PC-9 (cell line): ENCODE measurements at regions not wholly inside any gene's neighbourhood (a gene's known extent, or its start where the extent isn't known, plus 50 kb on each side); places are given as distances from the start of the nearest gene placed in this dataset.

Source experiments
- BruUV-seq: library from RNA; stranded (reverse); fragments of 400-500 nt; replicated peaks from 2 replicates; lab custom pipeline; 2021; lab: Mats Ljungman, UMichigan
- CTCF ChIA-PET: fragments of 300-600 bp; sonication (Branson Sonifier 250); formaldehyde crosslinking; loops from one replicate; lab custom pipeline; 2022; ENCODE audit warnings: antibody characterized with exemption; lab: Charles Lee
- POLR2A ChIA-PET: fragments of 300-600 bp; sonication (Branson Sonifier 250); formaldehyde crosslinking; loops from one replicate; lab custom pipeline; 2022; ENCODE audit warnings: antibody characterized with exemption; ENCODE audit not compliant: unreplicated experiment; lab: Charles Lee
- DNase-seq, 2 experiments: peaks; one replicate each; pipeline versions ENCODE4 v3.0.0 to v3.0.0-alpha.2; 2015 to 2022; ENCODE audit warnings: mixed read lengths in 1 of 2
- H2AFZ ChIP-seq: fragments of 200-600 bp; sonication (generic); 2 replicates; pipeline ENCODE4 v1.8.1; 2017; ENCODE audit warnings: antibody characterized with exemption
- H3F3A ChIP-seq: fragments of 200-600 bp; sonication (generic); 2 replicates; pipeline ENCODE4 v1.8.1; 2017; ENCODE audit warnings: antibody characterized with exemption, mild to moderate bottlenecking, low read depth; ENCODE audit not compliant: insufficient read depth
- H3K27ac ChIP-seq: fragments of 200-600 bp; sonication (generic); 2 replicates; pipeline ENCODE4 v1.6.1; 2016; ENCODE audit warnings: mixed run types
- H3K27me3 ChIP-seq: fragments of 200-600 bp; sonication (generic); 2 replicates; pipeline ENCODE4 v1.6.1; 2016; ENCODE audit warnings: low read depth, mixed run types; ENCODE audit not compliant: insufficient read depth
- H3K36me3 ChIP-seq: fragments of 200-600 bp; sonication (generic); 2 replicates; pipeline ENCODE4 v1.6.1; 2016; ENCODE audit warnings: low read depth, mixed run types
- H3K4me1 ChIP-seq: fragments of 200-600 bp; sonication (generic); replicated peaks from 2 replicates; pipeline ENCODE4 v1.6.1; 2016; ENCODE audit warnings: mixed run types; ENCODE audit not compliant: insufficient read depth
- H3K4me2 ChIP-seq: fragments of 200-600 bp; sonication (generic); 2 replicates; pipeline ENCODE4 v1.6.1; 2017; ENCODE audit warnings: mixed run types
- H3K4me3 ChIP-seq: fragments of 200-600 bp; sonication (generic); 2 replicates; pipeline ENCODE4 v1.6.1; 2016; ENCODE audit warnings: mixed run types
- H3K79me2 ChIP-seq: fragments of 200-600 bp; sonication (generic); 2 replicates; pipeline ENCODE4 v1.6.1; 2017; ENCODE audit warnings: low read depth, mixed run types
- H3K9me2 ChIP-seq: fragments of 200-600 bp; sonication (generic); 2 replicates; pipeline ENCODE4 v1.8.1; 2017; ENCODE audit warnings: mild to moderate bottlenecking; ENCODE audit not compliant: insufficient read depth
- H3K9me3 ChIP-seq: fragments of 200-600 bp; sonication (generic); 2 replicates; pipeline ENCODE4 v1.8.1; 2016; ENCODE audit warnings: low read depth; ENCODE audit not compliant: insufficient read depth
- H4K20me1 ChIP-seq: fragments of 200-600 bp; sonication (generic); 2 replicates; pipeline ENCODE4 v1.8.1; 2017; ENCODE audit not compliant: insufficient read depth
- CTCF ChIP-seq: fragments of 200-600 bp; sonication (generic); conservative IDR thresholded peaks from 2 replicates; pipeline ENCODE4 v1.6.1; 2017; ENCODE audit warnings: mixed run types, antibody characterized with exemption, mild to moderate bottlenecking, moderate library complexity
- EZH2 ChIP-seq: fragments of 200-600 bp; sonication (generic); IDR thresholded peaks from 2 replicates; pipeline ENCODE4 v1.8.0; 2017; ENCODE audit warnings: antibody characterized with exemption, low read depth
- intact Hi-C: fragments of 100-400 bp; cut with micrococcal nuclease; formaldehyde crosslinking; loops from one replicate; pipeline ENCODE4 v1.10.0; 2022; ENCODE audit not compliant: unreplicated experiment

- ChIA-PET POLR2A (interaction anchor here (0.6 kb wide), 1 partner anchor 10 kb away, joined by 5 read pairs; no protein-coding TSS in a partner anchor), CTCF (interaction anchor here (0.5 kb wide), 1 partner anchor 996 kb away, joined by 3 read pairs; no protein-coding TSS in a partner anchor)
- Histone ChIP-seq H3K4me1 (peaks cover 27% of the 10 kb centered on the region), H4K20me1 (no peaks in the 10 kb centered on the region), H3F3A (peaks cover 18% of the 10 kb centered on the region), H3K79me2 (no peaks in the 10 kb centered on the region), H3K4me2 (peak overlapping the region; percentile 25), H3K27ac (peak overlapping the region; percentile 38), H3K27me3 (no peaks in the 10 kb centered on the region), H3K36me3 (no peaks in the 10 kb centered on the region), H2AFZ (peak overlapping the region; percentile 52), H3K9me3 (no peaks in the 10 kb centered on the region), H3K4me3 (no peak overlapping the region), H3K9me2 (no peaks in the 10 kb centered on the region)
- TF ChIP-seq CTCF (no peak), EZH2 (no peak)
- peak; percentile 45 to 67 for DNase-seq
- intact Hi-C loops: loop anchor here (2.0 kb wide), 1 partner anchor 41 kb away; no protein-coding TSS in a partner anchor
- BruUV-seq: no TSS peak
These were observed 82.5 kb upstream of the PICALM start for GRCh38 chr11:86151174-86152005.

DNA sequence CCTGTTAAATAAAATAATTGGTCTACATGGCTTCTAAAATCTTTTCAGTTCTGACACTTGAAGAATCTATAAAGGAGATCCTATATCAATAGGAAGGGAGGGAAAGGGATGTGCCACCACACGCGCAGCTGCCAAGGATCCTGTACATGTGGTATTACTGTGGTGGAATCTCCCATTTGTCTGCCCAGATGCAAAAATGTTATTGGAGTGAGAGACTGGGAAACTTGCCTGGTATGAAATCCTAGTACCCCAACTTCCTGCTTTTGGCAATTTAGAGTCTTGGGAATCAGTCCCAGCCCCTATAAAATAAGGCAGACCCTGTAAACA lies 81.9 kb upstream of the PICALM start:
- peak overlapping the region; percentile 25; the same call in 1 of the 2 replicates for H3K4me2 ChIP-seq

DNA sequence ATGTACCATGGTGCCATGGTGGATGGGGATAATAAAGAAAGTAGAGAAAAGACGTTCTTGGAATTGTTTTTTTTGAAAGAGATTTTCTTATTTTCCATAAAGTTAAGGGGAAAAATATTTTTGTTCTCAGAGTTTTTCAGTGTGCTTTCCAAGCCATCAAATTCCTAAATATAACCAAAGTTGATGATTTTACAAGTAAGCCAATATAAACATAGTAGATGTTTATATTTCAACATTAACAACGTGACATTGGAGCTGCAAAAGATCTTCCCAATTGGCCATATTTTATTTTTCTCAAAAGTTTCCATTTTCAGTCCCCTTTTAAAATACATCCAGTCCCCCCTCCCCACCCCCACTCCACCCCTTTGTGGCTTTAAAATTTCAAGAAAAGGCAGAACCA lies 80.9 kb upstream of the PICALM start:
- ChIA-PET POLR2A (no interaction called here), CTCF (no interaction called here)
- no peaks in the 10 kb centered on the region for H3K9me2 ChIP-seq
- no peaks in the 10 kb centered on the region for H3K27me3 ChIP-seq
- no peaks in the 10 kb centered on the region for H3K9me3 ChIP-seq
- peak in 1 of 2 experiments; percentile 10 for DNase-seq
- no peak overlapping the region for H3K4me2 ChIP-seq
- intact Hi-C loops: no loop called here
- no TSS peak for BruUV-seq
- H3K27ac ChIP-seq: no peak overlapping the region
- no peaks in the 10 kb centered on the region for H3K79me2 ChIP-seq
- H3K36me3 ChIP-seq: no peaks in the 10 kb centered on the region
- peaks cover 27% of the 10 kb centered on the region for H3K4me1 ChIP-seq
- H3F3A ChIP-seq: peaks cover 18% of the 10 kb centered on the region
- no peak for TF ChIP-seq CTCF
- TF ChIP-seq EZH2: no peak
- no peaks in the 10 kb centered on the region for H4K20me1 ChIP-seq
- H2AFZ ChIP-seq: no peak overlapping the region
- no peak overlapping the region for H3K4me3 ChIP-seq

More for the DNA sequence above, 81.9 kb upstream of the PICALM start:
- CTCF ChIA-PET: interaction anchor here (0.5 kb wide), 1 partner anchor 997 kb away, joined by 3 read pairs; no protein-coding TSS in a partner anchor
- intact Hi-C loops: no loop called here
- no peaks in the 10 kb centered on the region for H4K20me1 ChIP-seq
- H3K27me3 ChIP-seq: no peaks in the 10 kb centered on the region
- no peak for DNase-seq
- POLR2A ChIA-PET: no interaction called here
- no peak overlapping the region for H3K27ac ChIP-seq
- peaks cover 27% of the 10 kb centered on the region for H3K4me1 ChIP-seq
- H3K4me3 ChIP-seq: no peak overlapping the region
- no TSS peak for BruUV-seq
- no peak for TF ChIP-seq CTCF
- TF ChIP-seq EZH2: no peak
- no peaks in the 10 kb centered on the region for H3K36me3 ChIP-seq
- H2AFZ ChIP-seq: peak overlapping the region; percentile 52
- H3K9me3 ChIP-seq: no peaks in the 10 kb centered on the region
- no peaks in the 10 kb centered on the region for H3K9me2 ChIP-seq
- no peaks in the 10 kb centered on the region for H3K79me2 ChIP-seq
- H3F3A ChIP-seq: peaks cover 18% of the 10 kb centered on the region
